HG03175 (cell line): ENCODE measurements at regions not wholly inside any gene's neighbourhood (a gene's known extent, or its start where the extent isn't known, plus 50 kb on each side); places are given as distances from the start of the nearest gene placed in this dataset.
"Not testable (repeated sequence)": the region's sequence is repeated elsewhere in the genome, so short reads cannot be mapped to it uniquely, and the experiment has no call there.

Experiments
- ATAC-seq: cut with Tn5 transposase; IDR thresholded peaks from one replicate; pipeline ENCODE4 v1.9.1; 2021; ENCODE audit warnings: mild to moderate bottlenecking, moderate library complexity; ENCODE audit not compliant: unreplicated experiment

- peak; percentile 66 for ATAC-seq
Observed at GRCh38 chr7:65722361-65722792, 150.5 kb upstream of the VKORC1L1 start.

- not testable (repeated sequence) for ATAC-seq
Observed at GRCh38 chr7:65727182-65727581, 145.7 kb upstream of the VKORC1L1 start.

GRCh38 chr7:65731129-65731528, 141.7 kb upstream of the VKORC1L1 start:
- no peak for ATAC-seq

GRCh38 chr7:65731562-65732035, 141.3 kb upstream of the VKORC1L1 start:
- no peak for ATAC-seq

GRCh38 chr7:65744406-65744805, 128.5 kb upstream of the VKORC1L1 start:
- ATAC-seq = no peak

- ATAC-seq = no peak
Observed at GRCh38 chr7:65746398-65746669, 126.5 kb upstream of the VKORC1L1 start.

GRCh38 chr7:65749039-65749438, 123.8 kb upstream of the VKORC1L1 start:
- no peak for ATAC-seq

- no peak for ATAC-seq
Observed at GRCh38 chr7:65749518-65749917, 123.4 kb upstream of the VKORC1L1 start.

GRCh38 chr7:65750511-65751344, 122.1 kb upstream of the VKORC1L1 start:
- peak; percentile 99 for ATAC-seq

GRCh38 chr7:65754070-65754469, 118.8 kb upstream of the VKORC1L1 start:
- not testable (repeated sequence) for ATAC-seq

- ATAC-seq = not testable (repeated sequence)
Observed at GRCh38 chr7:65758991-65759390, 113.9 kb upstream of the VKORC1L1 start.

- ATAC-seq = not testable (repeated sequence)
Observed at GRCh38 chr7:65762712-65763111, 110.2 kb upstream of the VKORC1L1 start.

GRCh38 chr7:65763114-65763513, 109.8 kb upstream of the VKORC1L1 start:
- not testable (repeated sequence) for ATAC-seq

- peak; percentile 99 for ATAC-seq
Observed at GRCh38 chr7:65770473-65771225, 102.2 kb upstream of the VKORC1L1 start.

- peak; percentile 0 for ATAC-seq
Observed at GRCh38 chr7:65771226-65771569, 101.7 kb upstream of the VKORC1L1 start.

- ATAC-seq = not testable (repeated sequence)
Observed at GRCh38 chr7:65776677-65777076, 96.2 kb upstream of the VKORC1L1 start.

- ATAC-seq = not testable (repeated sequence)
Observed at GRCh38 chr7:65789943-65790342, 82.9 kb upstream of the VKORC1L1 start.

GRCh38 chr7:65791788-65792187, 81.1 kb upstream of the VKORC1L1 start:
- not testable (repeated sequence) for ATAC-seq

- ATAC-seq = not testable (repeated sequence)
Observed at GRCh38 chr7:65792726-65793125, 80.1 kb upstream of the VKORC1L1 start.

GRCh38 chr7:65794671-65795391, 78.0 kb upstream of the VKORC1L1 start:
- not testable (repeated sequence) for ATAC-seq

GRCh38 chr7:65795392-65795716, 77.5 kb upstream of the VKORC1L1 start:
- not testable (repeated sequence) for ATAC-seq

- no peak for ATAC-seq
Observed at GRCh38 chr7:65796205-65796604, 76.7 kb upstream of the VKORC1L1 start.
